Stimulated activated CD4-positive, alpha-beta T cell treated with anti-CD3 and anti-CD28 coated beads, Interleukin-2, amount 100 ng/mL, for 24 hours (primary cell): ENCODE measurements at regions not wholly inside any gene's neighbourhood (a gene's known extent, or its start where the extent isn't known, plus 50 kb on each side); places are given as distances from the start of the nearest gene placed in this dataset.

ENCODE experiments used
- DNase-seq, 2 donors: peaks; one replicate each; pipeline ENCODE4 v3.0.0-alpha.2; 2020

DNA sequence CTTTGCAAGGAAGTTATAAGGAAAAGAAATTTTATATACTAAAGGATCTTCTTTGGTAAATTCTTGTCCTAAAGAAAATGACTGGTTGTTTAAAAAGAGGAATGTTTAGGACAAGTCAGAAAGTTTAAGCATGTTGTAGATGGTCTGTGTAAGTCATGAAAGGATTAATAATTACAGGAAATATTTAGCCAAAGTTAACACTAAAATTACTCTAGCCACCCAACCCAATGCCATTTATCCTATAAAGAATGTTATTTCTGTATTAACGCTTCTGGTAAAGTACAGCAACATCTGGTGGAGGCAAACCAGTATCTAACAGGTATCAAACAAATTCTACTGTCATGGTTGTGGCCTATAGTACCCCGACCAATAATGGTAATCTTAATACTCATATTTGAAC is 546.9 kb upstream of the PKDCC start:
- DNase-seq = no peak

DNA sequence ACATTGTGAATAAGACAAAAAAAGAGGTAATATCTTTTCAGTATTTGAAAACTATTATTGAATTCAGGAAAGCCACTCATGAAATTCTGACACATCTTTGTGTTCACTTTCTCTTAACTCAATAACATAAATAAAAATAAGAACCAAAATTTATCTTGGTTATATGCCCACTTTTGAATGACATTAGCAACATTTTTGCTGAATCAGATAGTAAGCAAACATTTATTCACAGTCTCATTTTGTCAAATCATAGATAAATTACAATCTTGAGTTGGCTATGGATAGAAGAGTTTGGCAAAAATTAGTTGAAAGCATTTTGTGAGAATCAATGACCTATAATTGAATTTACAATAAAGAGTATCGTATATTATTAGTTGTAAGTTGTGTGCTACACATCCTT is 545.1 kb upstream of the PKDCC start:
- DNase-seq = no peak

DNA sequence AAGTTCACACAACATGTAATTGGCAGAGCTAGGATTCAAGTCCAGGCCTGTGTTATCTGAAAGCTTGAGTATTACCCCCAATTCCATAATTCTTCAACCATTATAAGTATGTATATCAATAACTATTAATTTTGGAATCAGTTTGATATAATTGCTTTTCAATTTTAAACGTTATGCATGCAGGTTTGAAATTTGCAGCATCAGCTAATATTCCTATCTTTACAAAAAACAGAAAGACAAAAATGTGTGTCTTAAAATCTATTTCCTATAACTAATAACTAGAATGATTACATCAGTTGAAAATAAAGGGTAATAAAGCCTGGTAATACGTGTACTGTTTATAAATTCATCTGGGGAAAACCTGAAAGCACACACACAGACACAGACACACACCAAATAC is 543.3 kb upstream of the PKDCC start:
- no peak for DNase-seq

DNA sequence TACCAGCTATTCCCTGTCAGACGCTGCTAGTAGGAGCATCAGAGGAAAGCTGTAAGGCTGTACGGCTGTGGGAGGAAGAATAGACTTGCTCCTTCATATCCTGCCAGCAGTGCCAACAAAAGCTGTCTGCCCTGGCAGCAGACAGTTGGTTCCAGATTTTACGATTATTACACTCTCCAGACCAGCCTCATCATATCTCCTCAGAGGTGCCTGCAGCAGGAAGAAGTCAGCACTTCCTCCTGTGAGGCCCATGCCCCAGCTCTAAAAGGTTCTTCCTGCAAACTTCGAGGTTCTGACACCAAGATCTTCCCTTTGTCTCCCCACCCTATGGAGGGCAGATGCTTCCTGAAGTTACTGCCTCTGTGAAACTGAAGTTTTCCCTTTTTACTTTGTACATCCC is 537.7 kb upstream of the PKDCC start:
- no peak for DNase-seq

DNA sequence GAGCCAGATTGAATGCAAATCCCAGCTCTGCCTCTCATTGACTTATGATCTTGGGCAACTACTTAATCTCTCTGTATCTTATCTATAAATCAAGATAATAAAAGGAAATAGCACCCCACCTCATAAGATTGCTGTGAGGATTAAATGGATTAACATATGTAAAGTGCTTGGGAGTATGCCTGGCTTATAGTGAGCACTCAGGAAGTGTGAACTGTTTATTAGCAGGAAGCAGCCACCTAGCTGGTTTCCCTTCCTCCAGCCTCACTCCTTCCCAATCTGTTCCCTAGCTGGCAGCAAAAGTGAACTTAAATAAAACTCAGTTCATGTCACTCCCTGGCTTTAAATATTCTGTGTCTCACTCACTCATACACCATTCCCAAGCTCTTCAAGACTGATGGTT is 526.6 kb upstream of the PKDCC start:
- DNase-seq = no peak

DNA sequence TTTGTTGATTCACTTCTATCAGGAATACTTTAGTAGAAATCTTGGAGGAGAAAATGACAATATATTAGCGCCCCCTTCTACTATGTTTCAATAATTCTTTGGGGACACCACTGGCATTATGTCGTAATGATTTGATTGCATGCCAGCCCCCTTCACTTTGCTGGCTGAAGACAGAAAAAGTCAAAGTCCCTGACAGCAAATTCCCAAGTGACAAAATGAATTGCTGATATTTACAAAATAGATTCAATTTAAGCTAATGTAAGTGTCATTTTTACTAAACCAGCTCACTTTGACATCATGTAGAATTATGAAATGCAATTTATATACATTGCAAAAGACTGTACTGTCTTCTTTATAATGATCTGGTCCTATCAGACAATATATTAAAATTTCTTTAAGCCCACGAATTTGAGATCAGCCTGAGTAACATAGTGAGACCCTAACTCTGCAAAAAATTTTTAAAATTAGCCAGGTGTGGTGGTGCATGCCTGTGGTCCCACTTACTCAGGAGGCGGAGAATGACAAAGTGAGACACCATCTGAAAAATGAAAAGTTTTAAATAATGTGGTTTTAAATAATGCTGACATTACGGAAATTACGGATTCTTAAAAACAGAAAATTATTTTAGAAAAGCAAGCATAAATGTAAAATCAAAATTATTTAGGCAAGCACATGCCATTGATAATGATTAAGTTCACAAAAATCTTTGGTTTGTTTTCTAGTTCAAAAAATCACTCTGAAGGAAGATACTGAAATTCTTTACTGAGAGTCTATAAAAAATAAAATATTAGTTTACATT is 520.1 kb upstream of the PKDCC start:
- DNase-seq = no peak

DNA sequence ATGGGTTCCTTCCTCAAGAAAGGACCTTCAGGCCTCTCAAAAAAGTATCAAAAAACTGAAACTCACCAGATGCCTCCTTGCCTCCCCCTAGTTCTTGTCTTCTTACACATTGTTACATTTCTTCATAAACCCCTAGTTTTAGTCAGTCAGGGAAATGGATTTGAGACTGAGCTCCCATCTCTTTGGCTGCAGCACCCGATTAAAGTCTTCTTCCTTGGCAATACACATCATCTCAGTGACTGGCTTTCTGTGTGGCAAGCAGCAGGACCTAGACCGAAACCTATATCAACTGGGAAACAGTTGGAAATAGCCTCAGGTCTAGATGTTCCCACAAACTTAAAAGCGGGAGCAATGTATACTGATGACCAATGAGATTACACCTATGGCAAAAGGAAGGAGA is 512.2 kb upstream of the PKDCC start:
- DNase-seq = no peak

DNA sequence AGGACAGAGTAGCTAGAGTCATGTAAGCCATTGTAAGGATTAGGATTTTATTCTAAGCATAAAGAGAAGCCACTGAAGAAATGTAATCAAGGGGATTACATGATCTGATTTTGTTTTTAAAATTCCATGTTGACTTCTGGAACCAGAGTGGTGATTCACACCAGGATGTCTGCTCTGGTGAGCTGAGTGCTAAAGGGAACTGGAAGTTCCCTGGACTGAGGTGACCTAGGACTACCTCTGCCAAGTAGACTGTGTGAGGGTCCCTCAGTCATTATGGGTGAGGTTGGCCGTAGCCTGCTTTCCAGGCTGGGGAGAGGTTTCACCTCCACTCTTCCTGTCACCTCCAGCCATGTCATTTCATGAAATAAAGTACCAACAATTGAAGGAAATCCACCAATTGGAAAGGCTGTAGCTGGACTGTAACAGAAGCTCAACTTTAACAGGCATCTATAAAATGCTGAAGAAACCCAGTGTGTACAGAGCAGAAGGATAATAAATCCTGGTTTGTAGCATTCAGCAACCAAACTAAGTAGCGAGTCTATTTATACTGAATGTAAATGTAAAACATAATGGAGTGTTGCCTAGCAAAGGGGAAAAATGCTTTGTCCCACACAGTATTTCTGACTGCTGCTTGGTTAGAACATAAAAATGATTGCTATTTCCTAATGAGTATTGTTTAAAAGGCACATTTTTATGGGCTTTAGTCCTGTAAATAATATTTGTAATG is 507.4 kb upstream of the PKDCC start:
- no peak for DNase-seq

DNA sequence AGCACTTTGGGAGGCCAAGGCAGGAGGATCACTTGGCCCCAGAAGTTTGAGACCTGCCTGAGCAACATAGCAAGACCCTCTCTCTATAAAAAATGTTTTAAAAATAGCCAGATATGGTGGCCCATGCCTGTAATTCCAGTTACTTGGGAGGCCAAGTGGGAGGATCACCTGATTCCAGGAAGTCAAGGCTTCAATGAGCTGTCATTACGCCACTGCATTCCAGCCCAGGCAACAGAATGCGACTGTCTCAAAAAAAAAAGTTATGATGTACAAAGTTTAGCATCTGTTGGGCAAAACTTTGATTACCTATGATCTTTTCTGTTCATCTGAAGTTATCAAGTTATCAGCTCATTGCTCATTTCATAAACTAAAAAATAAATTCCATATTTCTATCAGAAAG is 504.1 kb upstream of the PKDCC start:
- DNase-seq = no peak

DNA sequence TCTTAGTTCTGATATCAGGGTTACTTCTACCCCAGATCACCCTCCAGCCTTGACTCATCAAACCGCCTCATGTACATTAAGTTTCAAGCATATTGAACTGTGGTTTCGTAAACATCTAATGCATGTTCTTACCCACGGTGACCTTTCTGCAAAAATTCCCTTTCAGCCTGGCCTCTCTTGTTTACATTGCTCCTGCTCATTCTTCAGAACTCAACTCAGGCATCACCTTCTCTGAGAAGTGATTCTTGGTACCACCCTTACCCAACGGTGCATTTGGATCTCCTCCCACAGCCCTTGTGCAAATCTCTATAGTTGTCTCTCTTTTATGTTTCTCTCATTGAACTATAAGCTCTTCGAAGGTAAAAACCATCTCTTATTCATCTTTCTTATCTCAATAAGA is 503.1 kb upstream of the PKDCC start:
- no peak for DNase-seq

DNA sequence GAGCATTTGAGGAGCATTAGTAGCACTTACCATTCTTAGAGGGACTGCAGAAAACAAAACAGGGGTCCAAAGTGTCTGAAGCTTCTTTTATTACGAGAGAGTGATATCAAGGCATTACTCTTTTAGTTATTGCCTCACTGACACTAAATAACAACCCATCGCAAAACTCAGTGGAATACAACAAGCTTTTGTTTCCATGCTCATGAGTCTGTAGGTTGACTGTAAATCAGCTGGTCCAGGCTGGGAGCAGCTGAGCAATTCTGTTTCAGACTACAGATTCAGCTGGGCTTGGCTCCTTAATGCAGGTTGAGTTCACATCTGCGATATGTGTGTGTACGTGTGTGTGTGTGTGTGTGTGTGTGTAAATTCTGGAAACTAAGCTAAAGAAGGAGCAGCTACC is 501.8 kb upstream of the PKDCC start:
- no peak for DNase-seq

DNA sequence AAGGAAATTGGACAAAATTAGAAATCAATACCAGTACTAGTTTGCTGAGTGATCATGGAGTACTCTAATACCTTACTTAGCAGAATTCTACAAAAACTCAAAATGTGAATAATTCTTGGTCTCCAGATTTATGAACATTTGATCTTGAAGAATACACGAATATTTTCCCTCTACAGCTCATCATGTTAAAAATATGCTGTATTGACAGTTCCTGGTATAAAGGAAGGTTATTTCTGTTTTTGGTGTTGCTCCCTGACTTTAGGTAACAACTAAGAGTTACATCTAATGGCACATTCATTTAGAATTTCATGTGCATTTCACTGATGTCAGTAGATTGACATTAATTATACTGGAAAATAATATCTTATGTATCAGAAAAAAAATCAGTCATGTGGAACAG is 479.2 kb upstream of the PKDCC start:
- DNase-seq = no peak

DNA sequence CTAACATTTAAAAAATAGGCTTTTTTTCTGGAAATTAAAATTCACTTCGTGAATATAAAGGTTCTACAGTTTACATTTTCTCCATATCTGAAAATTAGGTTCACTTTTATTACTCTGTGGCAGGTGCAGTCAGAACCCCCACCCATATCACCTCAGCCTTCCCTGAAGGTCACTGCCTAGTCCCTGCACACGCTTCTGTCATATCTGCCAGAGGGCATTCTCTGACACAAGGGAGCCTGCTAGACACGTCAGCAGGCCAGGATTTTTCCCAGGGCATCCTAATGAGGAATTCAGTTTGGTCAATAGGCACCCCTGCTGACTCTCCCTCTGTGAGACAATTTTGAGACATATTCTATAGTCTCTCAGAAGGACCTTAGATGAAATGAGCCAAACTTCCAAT is 475.7 kb upstream of the PKDCC start:
- DNase-seq = no peak

DNA sequence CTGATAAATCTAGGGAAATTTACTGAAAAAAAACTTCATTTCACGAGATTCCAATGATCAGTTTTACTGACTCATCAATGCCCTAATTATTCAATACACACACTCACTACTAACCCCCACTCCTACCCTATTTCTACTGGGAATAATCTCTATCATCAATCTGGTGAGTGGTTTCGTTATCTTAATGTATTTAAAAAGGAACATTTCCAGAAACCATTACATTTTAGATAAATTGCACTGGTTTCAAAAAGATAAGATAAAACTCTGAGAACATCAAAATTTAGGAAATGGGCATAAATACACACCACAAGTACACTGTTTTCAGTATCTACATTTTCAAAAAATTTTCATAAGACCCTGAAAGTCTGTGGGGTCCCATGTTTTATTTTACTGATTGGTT is 471.4 kb upstream of the PKDCC start:
- no peak for DNase-seq

DNA sequence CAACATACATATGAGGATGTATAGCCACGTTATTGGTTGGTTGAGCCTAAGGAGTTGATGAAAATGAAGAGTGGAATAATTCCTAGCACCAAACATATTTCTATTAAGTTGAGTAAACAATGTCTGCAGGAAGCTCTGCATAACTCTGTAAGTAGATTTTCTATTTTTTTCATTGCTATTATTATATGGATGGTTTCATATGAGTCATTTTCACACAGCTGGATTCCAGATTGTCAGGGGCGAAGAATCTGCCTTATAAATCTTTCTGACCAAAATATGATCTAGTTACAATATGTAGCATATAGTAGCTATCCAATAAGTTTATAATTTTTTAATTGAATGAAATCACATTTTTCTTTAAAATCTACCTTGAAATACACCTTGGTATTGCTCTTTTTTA is 468.0 kb upstream of the PKDCC start:
- no peak for DNase-seq

DNA sequence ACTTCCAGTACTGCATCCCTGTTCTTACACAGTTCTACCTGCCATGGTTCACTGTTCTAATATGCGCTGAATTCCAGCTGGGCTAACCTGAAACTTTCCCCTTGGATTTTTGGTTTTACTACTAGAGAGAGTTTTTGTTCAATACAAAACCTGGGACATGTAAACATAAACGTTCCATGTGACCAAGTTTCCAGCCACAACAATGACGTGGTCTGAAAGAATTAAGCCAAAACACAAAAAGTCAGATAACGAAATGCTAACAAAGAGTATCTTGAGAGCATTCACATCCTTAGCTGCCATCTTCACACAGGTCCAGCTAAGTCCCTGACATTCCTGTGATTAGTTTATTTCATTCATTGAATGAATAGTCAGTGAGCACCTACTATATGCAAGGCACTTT is 467.0 kb upstream of the PKDCC start:
- DNase-seq = no peak

DNA sequence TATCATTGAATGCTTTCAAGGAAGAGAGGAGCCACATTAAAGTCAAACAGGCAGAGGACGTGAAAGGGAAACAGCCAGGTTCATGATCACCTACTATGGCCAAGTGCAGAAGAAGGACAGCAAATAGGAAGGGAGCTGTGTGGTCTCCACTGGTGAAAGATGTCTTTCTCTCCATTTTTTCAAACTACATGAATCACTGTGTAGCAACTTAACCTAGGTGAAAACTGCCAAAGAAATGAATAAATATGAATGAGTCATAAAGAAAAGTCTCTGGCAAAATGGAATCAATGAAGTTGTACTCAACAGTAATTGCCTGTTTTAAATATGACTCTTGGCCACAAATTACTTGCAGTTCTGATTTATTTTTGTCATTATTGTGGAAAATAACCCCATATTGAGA is 452.6 kb upstream of the PKDCC start:
- no peak for DNase-seq

DNA sequence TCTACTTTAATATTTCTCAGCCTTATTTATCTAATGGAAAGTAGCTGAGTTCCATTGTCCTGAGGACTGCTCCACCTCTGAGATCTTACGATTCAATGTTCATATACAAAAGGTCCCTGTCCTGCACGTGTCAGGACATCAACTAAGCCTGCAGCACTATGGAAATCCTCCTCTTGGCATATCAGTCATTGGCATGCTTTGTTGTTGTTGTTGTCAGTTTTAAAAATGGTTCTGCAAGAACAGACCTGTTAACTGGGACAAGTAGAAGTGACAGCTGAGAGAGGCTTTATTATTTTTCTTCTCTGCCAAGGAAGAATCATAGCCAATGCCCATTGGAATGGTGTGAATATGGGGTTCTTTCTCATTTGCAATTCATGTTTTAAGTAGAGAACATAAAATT is 450.1 kb upstream of the PKDCC start:
- no peak for DNase-seq

DNA sequence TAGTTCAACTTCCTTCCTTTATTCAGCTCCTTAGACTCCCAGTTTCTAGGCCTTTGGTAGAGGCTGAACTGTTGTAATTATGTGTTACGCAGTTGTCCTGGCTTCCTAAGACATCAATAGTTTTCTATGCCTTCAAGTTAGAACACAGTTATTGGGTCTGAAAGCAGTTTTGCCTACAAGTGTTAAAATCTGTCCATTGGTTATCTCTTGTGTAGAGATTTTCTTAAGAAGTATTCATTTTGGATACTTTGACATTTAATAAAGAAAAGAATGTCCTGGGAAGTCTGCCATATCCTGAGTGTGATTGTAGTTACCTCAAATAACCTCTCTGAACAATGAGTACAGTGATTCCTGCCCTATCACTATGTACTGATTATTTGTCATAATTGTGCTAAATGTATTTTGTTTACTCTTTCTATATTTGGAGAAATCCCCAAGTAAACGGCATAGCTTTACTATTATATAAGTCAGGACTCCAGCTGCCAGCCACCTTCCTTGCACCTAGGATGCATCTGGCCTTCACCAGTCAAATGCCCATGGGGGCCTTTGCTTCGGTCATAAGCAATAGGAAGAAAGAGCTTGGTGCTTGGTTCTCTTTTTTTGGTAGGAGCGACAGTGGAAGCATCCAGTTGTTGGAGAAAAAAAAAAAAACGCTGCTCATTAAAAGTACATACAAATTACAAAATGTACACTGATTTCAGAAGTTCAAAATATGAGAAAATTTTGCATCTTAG is 449.5 kb upstream of the PKDCC start:
- no peak for DNase-seq

DNA sequence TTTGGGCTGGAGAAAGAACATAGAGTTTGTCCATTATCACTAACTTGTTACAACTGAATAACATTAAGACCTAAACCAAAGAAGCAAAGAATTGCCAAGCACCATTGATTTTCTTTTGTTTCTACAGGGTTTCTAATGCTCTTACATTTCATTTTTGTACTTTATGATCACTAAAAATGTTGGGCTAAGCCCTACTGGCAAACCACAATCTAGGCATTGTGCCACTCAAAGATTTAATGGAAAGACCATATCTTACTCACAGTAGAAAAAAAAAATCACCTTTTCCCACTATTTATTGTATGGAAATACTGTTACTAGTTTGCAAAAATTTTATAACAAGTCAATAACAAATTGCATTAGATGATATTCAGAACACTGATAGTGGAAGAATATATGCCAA is 447.4 kb upstream of the PKDCC start:
- DNase-seq = no peak

DNA sequence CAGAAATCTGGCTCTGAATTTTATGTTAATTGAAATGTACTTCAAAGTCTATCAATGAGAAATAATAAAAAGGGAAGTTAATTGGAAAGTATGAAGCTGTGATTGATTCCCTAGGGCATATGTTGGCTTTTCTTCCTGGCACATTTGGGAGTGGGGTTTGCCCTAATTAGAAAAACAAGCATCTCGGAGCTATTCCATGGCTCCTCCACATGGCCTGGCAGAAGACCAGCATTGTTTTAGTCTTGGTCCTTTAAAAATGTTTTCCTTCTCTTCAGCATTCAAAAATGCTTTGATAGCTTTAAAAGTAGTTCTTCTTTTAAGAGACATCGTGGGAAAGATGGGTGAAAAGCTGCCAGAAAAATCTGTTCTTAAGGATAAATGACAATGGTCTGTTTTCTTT is 445.5 kb upstream of the PKDCC start:
- no peak for DNase-seq

DNA sequence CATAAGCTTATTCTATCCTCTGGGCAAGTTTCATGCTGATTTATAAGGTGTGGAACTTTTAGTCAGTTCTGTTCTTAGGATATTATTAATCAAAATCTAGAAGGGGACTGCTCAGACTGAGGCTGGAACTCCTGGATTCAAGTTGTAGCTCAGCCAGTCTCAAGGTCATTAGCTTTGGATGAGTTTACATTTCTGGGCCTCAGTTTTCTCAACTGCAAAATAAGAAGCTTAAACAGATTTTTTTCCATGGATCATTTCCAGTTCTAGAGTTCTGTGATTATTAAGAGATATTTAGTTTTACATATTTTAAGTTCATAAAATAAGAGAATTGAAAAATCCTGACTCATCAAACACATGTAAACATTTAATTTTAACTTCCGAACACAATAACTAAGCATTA is 442.5 kb upstream of the PKDCC start:
- no peak for DNase-seq

DNA sequence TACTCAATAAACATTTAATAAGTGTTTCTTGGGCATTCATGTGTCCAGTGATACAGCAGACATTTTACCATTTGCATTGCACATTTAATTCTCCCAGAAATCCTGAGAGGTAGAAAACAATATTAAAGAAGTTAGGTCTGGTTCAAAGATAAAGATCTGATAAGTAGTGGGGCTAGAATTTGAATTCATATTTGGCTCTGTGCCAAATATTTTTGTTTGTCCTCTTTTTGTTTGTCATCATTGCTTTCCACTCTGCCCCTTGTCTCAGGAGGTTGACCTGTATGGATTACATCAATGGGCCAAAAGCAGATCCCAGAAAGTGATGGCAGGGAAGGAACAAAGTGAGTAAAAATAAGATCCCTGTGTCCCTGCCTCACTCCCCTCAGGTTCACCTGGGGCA is 441.9 kb upstream of the PKDCC start:
- DNase-seq = no peak

DNA sequence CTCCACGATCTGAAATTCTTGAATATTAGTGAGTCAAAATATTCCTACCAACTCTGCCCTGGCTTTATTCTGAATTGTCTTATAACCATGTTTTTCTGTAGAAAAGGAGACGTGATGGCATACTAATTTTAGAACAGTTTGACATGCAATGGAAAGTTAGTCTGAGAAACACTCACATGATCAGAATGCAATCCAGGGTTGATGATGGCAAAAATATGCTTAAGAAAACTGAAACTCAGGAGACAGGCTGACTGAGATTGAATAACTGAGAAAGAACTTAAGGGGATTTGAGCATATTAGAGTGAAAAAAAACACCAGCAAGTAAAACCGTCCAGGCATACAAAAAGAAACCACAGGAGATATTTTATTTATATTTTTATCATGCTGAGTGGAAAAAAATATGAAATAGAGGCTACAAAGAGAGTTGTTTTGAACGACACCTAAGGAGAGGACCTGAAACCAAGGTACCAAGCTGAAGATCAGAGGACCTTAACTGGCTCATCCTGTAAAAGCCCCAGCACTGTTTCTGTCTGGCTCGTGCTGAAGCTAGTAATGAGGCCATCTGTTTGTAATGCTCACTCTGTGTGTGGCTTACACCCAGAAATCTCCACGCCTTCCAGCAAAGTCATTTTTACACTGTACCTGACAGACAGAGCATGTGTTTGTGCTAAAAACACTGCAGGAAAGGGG is 437.2 kb upstream of the PKDCC start:
- DNase-seq = no peak
